GM21528 (cell line): ENCODE measurements at regions not wholly inside any gene's neighbourhood (a gene's known extent, or its start where the extent isn't known, plus 50 kb on each side); places are given as distances from the start of the nearest gene placed in this dataset.

ENCODE experiments used
- ATAC-seq: cut with Tn5 transposase; IDR thresholded peaks from one replicate; pipeline ENCODE4 v1.9.1; 2021; ENCODE audit warnings: mild to moderate bottlenecking, moderate library complexity; ENCODE audit not compliant: unreplicated experiment, low FRiP score

DNA sequence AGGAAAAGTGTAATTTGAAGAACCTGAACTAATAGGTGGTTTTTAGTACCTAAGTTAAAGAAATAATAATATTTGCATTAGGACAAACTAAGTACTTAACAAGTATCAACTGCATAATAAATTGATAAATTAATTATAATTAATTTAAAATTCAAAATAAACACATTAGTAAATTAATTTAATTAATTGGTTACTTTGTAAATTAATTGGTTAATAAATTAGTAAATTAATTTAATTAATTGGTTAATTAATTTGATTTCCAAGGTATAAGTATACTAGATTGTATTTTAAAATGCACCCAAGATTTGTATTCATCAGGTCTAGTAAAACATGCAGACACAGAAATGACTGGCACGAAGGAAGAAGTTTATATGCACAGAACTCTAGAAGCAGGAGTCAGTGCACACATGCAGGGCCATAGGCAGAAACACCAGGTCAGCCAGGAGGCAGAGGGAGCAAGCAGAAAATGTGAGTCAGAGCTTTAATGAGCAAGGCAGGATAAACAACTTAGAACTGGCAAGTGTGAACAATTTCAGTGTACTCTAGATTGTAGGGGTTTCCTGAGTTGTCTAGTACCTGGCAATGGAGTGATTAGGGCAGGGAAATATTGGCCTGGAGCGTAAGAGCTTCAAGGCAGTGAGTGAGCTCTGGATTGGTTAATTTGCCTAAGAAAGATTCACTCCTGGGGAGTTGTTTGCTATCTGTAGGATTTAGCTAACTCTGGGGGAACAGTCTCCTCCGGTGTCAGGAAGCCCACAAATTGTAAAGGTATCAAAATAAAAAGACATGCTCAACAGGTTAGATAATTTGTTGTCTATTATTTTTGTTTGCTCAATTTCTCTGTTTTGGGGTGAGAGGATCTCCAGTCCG is 665.7 kb downstream of the MRPL39 start:
- ATAC-seq: no peak

DNA sequence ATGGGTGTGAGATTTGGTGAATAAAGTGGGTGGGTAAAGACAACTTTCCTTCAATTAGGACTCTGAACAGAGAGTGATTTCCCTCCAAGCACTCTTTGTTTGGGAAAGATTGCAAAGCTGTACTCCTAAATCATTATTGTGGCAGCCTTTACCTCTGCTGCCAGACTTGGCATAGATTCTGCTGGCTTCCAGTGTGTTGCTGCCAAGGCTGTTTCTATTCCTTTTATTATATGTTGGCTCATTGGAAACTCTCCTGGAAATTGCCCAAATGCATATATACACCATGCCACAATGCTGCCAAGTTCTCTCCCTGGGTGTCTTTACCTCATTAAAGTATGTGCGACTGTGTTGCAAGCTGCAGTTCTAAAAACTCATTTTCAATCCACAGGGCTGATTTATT is 668.0 kb downstream of the MRPL39 start:
- ATAC-seq: no peak

DNA sequence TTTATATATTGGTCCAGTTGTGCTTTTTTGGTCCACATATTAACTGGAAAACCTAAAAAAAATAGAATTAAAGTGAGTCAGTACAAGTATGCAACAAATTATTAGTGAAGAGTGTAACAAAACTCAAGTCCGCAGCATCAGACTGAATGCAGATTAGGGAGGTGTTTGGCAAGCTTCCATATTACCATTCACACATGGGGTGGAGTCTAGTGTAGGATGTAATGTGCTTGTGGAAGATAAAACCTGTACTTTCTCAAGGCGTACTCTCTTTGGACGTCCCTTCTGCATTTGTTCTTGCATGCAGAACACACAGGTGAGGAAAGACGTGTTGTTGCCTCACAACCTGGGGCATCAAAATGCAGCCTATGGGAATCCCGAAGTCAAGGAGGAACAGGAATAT is 668.7 kb downstream of the MRPL39 start:
- ATAC-seq: no peak

DNA sequence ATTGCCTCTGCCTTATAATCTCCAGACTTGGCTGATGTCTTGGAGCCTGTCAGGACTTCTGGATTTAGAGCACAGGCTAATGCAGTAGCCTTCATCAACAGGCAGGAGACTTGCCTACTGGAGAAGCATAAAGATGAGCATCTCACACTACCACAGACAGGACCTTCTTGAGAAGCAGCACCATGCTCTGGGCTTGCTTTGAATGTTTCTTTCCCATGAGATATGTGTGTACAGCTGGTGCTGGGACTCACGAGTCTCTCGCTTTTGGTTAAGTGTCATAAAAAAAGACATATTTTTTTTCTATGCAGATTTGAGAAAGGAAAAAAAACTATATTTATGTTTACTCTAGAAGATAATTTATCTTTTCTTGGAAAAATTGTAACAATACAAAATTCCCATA is 671.3 kb downstream of the MRPL39 start:
- no peak for ATAC-seq

DNA sequence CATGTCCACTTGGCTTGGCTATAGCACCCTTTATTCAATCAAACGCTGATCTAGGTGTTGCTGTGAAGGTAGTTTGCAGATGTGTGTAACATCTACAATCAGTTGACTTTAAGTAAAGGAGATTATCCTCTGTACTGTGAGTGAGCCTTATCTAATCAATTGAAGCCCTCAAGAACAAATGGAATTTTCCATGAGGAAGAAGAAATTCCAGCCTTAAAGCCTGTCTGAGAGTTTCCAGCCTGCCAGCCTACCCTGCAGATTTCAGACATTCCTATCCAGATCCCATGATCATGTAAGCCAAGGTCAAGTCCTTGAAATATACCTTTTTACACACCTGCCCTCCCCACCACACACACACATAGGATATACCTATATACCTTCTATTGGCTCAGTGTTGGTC is 696.7 kb downstream of the MRPL39 start:
- ATAC-seq: no peak

DNA sequence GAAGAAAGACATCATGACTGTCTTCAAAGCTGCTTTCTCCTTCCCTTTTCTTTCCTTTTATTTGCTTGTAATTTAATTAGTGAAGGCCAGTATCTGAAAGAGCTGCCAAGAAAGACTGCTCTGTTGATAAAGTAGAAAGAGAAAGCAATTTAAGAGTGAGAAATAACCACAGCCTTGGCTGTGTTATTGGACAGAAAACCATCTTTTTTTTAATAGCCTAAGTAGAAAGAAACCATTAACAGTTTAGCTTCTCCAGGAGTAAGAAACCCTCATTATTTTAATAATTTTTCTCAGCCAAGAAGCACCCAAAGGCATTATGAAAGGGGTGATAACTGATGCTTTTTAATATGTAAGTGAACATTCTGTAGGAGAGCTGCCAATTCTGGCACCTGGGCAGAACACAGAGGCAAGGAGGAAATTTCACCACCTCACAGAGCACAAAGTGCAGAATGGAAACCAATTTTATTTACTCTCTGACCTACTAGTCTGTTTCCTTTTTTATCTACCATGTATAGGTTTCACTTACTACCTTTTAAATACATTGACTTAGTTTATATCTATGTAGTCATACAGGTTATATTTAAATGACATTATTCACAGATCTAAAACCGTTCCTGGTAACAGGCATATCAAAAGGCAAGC is 703.2 kb downstream of the MRPL39 start:
- no peak for ATAC-seq

DNA sequence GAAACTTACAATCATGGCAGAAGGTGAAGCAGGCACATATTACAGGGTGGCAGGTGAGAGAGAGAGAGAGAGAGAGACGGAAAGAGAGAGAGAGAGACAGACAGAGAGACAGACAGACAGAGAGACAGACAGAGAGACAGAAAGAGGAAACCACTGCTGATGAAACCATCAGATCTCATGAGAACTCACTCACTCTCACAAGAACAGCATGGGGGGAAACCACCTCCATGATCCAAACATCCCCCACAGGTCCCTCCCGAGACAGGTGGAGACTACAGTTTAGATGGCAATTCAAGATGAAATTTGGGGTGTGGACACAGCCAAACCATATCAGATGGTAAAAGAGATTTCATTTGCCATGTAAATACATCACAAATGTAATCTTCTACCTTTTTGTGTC is 708.1 kb downstream of the MRPL39 start:
- ATAC-seq: peak; percentile 45

DNA sequence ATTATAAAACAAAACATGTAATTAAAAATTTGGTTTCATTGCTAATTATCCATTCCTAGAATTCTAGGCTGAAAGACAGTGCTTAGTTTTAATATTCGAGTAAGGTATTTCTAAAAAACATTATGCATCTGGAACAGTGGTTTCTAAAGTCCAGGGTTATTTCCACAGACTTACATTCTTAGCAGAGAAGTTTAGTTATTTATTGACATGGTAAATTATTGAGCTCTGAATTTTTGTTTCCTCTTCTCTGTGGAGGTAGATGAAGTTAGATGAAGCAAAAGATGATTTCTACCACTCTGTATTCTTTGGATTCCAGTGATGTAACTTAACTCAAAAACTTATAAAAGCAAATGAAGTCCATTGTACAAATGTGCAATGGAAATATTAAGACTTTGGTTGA is 709.4 kb downstream of the MRPL39 start:
- ATAC-seq: no peak

DNA sequence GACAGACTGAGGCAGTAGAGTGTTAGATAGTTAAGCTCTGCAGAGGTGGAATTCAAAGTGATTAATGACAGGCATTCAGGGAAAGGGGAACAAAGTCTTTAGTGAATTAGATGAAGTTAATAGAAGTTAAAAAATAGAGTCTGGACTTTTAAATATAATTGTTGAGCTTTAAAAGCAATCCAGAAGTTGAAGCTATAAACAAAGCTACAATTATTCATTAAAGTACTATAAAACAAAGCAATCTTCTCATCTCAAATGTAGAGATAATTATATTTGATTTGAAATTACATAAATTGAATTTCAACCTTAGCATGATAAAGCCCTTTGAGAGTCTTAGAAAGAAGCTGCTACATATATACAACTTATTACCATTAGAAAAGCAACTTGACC is 710.6 kb downstream of the MRPL39 start:
- ATAC-seq: no peak

DNA sequence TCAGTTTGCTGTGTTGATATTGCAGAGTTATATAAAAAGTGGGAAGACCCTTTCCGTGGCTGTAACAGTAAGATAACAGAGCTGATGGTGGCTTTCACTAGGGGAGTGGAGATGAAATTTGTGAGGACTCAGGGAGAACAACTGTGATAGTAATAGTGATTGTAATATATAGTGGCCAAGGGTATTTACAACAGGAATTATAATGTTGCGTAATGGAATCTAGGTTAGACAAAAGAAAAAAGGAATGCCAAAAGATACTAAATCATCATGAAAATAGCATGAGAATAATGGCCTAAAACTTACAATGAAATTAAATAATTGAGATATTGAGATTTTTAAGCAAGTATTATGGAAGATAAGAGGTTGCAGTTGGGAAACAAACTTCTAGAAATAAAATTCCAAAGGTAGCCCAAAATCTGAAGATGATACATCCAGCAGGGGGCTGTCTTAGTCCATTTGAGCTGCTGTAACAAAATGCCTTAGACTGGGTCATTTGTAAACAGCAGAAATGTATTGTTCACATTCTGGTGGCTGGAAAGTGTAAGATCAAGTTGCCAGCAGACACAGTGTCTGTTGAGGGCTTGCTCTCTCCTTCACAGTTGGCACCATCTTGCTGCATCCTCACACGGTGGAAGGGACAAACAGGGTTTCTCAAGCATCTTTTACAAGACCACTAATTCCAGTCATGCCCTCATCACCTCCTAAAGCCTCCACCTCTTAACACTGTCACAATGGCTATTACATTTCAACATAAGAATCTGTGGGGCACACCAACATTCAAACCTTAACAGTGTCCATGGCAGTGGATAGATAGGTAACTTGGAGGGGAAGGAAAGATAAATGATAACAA is 711.2 kb downstream of the MRPL39 start:
- peak; percentile 73 for ATAC-seq

DNA sequence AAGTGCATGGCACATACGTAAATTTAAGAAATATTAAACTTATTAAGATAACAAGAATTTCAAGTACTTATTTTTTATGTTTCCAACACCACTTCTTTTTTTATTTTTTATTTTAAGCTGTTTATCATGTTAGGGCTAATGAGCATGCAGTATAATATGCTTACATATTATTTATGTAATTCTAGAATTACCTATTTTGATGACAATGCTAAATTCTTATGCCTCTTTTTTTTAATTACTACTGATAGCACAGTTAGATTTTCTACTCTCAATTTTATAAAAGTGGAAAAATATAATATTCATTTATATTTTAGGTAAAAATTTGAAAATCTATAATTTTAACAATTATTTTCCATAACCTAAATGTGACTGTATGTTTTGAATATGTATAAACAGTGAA is 713.0 kb downstream of the MRPL39 start:
- ATAC-seq: no peak

DNA sequence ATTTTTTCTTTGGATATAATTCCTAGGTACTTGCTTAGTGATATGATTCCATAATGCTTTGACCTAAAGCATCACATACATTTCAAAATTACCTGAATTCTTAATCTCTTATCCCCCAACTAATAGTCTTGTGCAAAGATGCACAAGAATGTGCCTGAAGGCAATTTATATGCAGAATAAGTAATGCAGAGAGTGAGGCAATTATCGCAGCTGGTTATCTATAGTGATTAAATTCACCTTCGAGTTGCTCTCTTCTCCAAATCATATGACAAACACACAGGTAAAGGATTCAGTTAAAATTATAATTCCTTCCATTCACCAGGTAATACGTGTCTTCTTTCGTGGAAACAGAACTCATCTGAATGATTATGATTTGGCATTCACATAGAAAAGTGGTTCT is 717.3 kb downstream of the MRPL39 start:
- ATAC-seq: no peak

DNA sequence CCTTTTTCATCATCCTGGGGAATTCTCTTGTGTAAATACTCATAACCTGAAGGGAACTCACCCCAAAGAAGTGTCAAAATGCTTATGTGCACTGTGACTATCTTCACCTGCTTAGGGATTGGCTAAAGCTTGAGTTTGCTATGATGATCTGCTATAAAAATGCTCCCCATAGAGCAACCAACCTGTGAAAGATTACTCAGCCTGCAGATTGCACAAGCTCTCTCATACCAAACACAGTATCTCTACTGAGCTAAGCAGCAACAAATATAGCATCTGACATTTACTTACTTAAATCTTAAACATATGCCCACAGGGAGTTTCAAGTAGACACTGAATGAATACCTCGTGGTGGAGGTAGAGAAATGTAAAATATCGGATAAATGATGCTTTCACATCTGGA is 725.8 kb downstream of the MRPL39 start:
- ATAC-seq: no peak

DNA sequence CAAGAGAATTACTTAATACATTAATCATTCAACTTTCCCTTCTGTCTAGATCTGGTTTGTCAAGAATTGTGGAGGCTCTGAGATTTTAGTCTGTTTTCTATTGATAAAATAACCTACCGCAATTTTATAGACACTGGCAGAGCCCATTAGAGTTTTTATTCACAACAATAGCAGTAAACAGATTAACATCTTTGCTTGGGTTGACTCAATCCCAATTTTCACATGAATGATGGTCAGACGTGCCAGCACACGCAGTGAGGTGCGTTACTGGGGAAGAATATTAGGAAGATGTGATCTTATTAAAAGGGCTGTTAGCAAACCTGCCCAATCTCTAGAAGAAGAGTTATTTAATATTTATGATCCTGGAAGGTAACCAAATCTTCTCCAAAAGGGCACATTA is 736.6 kb downstream of the MRPL39 start:
- no peak for ATAC-seq

DNA sequence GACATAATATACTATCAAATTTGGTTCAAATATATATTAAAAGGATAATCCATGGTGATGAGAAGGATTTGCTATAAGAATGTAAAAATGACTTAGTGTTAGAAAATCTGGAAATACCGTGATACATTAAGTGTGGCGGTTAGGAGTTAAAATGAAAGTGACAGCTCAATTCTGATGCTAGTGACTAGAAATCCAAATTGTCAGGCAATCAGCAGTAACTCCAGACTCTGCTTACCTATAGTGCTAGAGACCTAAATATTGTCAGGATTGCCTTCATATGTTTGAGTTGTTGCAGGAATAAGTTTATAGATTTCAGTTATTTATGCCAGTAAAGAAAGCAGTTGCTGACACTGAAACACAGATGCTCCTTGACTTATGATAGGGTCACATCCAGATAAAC is 737.4 kb downstream of the MRPL39 start:
- ATAC-seq: no peak

DNA sequence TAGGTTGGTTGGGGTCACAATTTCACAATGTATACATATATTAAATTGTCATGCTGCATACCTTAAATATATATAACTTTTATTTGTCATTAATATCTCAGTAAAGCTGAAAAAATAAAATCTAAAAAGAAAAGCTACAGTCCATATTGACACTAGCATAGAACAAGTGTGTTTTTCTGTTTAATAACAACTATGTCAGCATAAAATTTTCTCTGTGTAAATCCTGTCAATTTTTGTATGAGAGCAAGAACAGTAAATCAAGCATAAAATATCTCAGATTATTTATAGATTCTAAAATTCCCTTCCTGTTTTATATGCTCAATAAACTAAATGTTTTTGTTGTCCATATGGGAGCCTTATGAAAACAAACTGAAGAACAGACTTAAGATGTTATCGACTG is 739.2 kb downstream of the MRPL39 start:
- no peak for ATAC-seq

DNA sequence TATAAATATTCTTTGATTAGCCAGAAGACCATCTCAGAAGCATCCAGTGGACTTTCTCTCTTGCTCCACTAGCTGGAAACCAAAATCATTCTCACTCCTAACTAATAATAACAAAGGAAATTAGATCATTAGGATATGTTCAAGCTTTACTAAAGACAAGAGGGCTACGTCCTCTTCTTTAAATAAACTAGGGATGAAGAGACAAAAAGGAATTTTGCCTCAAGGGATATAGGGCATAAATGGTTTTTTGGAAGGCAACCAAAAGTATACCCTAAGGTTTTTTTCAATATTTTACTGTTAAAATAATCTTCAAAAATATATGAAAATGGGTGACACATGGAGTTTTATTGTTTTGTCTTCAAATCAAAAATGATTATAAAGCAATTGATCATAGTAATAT is 745.8 kb downstream of the MRPL39 start:
- ATAC-seq: no peak

DNA sequence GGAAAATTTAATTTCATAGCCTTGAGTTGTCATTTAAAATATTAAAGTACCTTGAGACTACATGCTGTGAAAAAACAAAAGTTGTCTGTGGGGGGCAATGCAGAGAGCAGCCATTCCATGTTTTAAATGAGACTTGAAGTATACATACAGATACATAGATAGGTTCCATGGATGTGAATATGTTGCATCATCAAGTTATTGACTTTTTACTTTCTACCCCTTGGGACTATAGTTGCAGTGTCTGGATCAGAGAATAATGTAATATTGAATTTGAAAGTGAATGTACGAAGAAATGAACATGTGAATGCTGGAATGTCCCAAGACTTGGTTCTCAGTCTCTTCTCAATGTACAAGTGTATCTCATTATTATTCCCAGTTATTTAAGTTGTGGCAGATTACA is 751.0 kb downstream of the MRPL39 start:
- no peak for ATAC-seq

DNA sequence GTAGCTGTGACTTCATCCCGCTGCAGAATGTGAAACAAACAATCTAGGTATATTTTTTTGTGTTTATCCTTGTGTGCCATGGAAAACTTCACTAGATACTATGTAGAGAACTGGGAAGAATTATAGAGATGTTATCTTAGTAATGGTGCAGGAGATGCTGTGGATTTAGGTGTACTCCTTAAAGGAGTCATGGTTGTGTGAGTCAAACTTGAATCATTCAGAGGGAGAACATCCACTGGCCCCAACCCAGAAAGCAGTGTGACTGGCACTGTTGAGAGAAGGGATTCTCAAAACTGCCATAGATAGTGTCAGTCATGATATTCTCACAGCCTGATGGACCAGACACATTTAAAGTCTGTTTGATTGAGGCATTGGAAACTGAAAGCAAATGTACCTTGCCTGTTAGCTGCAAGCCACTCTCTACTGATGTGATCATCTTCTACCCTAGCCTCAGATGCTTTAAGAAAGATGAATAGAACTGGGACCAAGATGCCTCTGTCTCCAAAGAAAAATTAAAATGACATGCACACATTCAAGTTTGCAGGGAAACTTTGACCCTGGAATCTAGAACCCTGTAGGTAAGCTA is 754.6 kb downstream of the MRPL39 start:
- no peak for ATAC-seq

DNA sequence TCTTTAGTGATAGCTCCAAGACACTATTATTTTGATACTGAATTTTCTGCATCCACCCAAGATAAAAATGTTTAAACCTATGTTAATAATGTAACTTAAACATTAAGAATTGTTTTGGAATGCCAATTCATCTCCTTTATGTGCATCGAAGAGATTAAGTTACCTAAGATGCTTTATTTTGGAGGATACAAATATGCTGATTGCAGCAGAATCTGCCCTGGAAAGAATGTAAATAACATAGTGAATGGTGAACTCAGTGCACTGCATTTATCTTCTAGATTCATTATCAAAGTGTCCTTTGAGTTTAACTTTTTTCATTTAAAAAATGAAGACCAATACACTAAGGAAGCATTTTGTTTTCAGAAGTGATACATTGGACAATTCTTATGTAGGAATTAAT is 757.2 kb downstream of the MRPL39 start:
- ATAC-seq: no peak

DNA sequence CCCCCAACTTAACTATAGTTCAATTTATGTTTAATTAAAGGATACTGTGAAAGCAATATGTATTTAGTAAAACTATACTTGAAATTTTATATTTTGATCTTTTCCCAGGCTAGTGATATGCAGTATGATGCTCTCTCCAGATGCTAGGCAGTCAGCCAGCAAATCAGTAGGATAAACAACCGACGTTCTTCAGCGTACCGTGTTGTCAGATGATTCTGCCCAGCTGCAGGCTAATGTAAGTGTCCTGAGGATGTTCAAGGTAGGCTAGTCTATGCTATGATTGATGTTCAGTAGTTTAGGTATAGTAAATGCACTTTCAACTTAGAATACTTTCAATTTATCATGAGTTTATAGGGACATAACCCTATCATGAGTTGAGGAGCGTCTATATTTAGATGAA is 762.6 kb downstream of the MRPL39 start:
- ATAC-seq: no peak
